Smooth muscle cell (in vitro differentiated cells): ENCODE measurements at regions not wholly inside any gene's neighbourhood (a gene's known extent, or its start where the extent isn't known, plus 50 kb on each side); places are given as distances from the start of the nearest gene placed in this dataset.
"Not testable (repeated sequence)": the region's sequence is repeated elsewhere in the genome, so short reads cannot be mapped to it uniquely, and the experiment has no call there.

Source experiments
- DNase-seq: peaks from one replicate; lab custom pipeline; 2025; ENCODE audit not compliant: unreplicated experiment; lab: John Stamatoyannopoulos, UW
- H2AFZ ChIP-seq: fragments of 200-600 bp; sonication (generic); 2 replicates; pipeline ENCODE4 v1.6.0; 2016; ENCODE audit warnings: antibody characterized with exemption, low read depth, mild to moderate bottlenecking
- H3F3A ChIP-seq: fragments of 200-600 bp; sonication (generic); 2 replicates; pipeline ENCODE4 v1.6.0; 2017; ENCODE audit warnings: antibody characterized with exemption, low read depth
- H3K27ac ChIP-seq: fragments of 200-600 bp; sonication (generic); 2 replicates; pipeline ENCODE4 v1.5.1; 2016; ENCODE audit warnings: low read depth, mild to moderate bottlenecking
- H3K27me3 ChIP-seq: fragments of 200-600 bp; sonication (generic); 2 replicates; pipeline ENCODE4 v1.6.1; 2016; ENCODE audit warnings: low read depth, mild to moderate bottlenecking
- H3K36me3 ChIP-seq: fragments of 200-600 bp; sonication (generic); 2 replicates; pipeline ENCODE4 v1.5.1; 2016; ENCODE audit warnings: low read depth
- H3K4me1 ChIP-seq: fragments of 200-600 bp; sonication (generic); 2 replicates; pipeline ENCODE4 v1.5.1; 2016; ENCODE audit warnings: low read depth
- H3K4me2 ChIP-seq: fragments of 200-600 bp; sonication (generic); 2 replicates; pipeline ENCODE4 v1.6.0; 2016; ENCODE audit warnings: mild to moderate bottlenecking
- H3K4me3 ChIP-seq: fragments of 200-600 bp; sonication (generic); 2 replicates; pipeline ENCODE4 v1.5.1; 2016; ENCODE audit warnings: mild to moderate bottlenecking
- H3K79me2 ChIP-seq: fragments of 200-600 bp; sonication (generic); 2 replicates; pipeline ENCODE4 v1.6.0; 2016; ENCODE audit warnings: low read depth, mild to moderate bottlenecking
- H3K9ac ChIP-seq: fragments of 200-600 bp; sonication (generic); 2 replicates; pipeline ENCODE4 v1.6.0; 2016; ENCODE audit warnings: low read depth
- H3K9me3 ChIP-seq: fragments of 200-600 bp; sonication (generic); replicated peaks from 2 replicates; pipeline ENCODE4 v1.5.1; 2016; ENCODE audit warnings: low read depth
- H4K20me1 ChIP-seq: fragments of 200-600 bp; sonication (generic); 2 replicates; pipeline ENCODE4 v1.6.0; 2016; ENCODE audit warnings: low read depth
- WGBS: methylation state at CpG from one replicate; pipeline ENCODE4 v1.1.7; 2016; ENCODE audit warnings: low lambda C conversion rate; 5-methylcytosine and 5-hydroxymethylcytosine counted together
- TF ChIP-seq, protein P1 (sequence below): fragments of 200-600 bp; sonication (generic); IDR thresholded peaks from 2 replicates; pipeline ENCODE4 v1.5.1; 2017; ENCODE audit warnings: borderline replicate concordance, mild to moderate bottlenecking, antibody characterized with exemption; ENCODE audit not compliant: insufficient read depth, poor library complexity, severe bottlenecking

DNA sequence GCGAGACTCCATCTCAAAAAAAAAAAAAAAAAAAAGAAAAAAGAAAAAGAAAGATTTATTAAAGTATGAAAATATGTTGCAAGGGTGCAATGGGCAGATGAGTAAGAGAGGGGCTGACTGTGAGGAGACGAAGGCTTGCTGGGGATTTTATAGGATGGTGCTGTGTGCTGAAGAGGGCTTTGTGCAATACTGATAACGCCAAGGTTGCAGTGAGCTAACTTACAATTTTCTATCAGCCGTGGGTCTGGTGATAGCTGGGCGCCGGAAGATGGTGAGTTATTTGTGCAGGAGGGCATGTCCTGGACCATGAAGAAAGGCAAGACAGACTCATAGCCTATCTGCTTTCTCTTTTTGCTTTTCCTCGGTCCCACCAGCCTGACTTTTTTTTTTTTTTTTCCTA lies 281.1 kb downstream of the MAP2K6 start:
- Histone ChIP-seq H3F3A (no peaks in the 10 kb centered on the region), H3K27ac (no peak overlapping the region), H3K4me3 (no peak overlapping the region), H3K36me3 (no peaks in the 10 kb centered on the region), H3K9ac (no peak overlapping the region), H3K79me2 (no peaks in the 10 kb centered on the region), H2AFZ (no peak overlapping the region), H4K20me1 (no peaks in the 10 kb centered on the region), H3K4me2 (no peak overlapping the region), H3K9me3 (peaks cover 5% of the 10 kb centered on the region), H3K4me1 (no peaks in the 10 kb centered on the region), H3K27me3 (no peaks in the 10 kb centered on the region)
- TF ChIP-seq, protein P1, sequence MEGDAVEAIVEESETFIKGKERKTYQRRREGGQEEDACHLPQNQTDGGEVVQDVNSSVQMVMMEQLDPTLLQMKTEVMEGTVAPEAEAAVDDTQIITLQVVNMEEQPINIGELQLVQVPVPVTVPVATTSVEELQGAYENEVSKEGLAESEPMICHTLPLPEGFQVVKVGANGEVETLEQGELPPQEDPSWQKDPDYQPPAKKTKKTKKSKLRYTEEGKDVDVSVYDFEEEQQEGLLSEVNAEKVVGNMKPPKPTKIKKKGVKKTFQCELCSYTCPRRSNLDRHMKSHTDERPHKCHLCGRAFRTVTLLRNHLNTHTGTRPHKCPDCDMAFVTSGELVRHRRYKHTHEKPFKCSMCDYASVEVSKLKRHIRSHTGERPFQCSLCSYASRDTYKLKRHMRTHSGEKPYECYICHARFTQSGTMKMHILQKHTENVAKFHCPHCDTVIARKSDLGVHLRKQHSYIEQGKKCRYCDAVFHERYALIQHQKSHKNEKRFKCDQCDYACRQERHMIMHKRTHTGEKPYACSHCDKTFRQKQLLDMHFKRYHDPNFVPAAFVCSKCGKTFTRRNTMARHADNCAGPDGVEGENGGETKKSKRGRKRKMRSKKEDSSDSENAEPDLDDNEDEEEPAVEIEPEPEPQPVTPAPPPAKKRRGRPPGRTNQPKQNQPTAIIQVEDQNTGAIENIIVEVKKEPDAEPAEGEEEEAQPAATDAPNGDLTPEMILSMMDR, result no peak
- DNase-seq, result no peak
- WGBS, result 77% methylated on average over 7 of the region's 7 CpGs

DNA sequence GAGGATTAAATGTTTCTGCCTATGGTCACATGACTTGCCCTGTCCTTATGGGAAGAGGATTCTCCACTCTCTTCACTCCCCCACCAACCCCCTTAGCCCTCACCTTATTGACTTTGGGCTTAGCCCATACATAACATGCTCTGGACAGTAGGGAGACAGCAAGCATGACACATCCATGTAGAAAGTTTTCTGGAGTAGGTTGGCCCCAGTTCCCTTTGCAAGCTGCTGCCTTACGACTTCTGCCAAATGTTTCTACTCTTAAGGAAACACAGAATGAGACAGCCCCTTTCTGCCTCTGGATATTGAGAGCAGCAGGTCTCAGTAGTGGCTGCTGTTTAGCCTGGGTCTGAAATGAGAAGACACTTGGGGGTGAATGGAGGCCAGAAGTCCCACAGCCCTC lies 282.2 kb downstream of the MAP2K6 start:
- no peak overlapping the region for H3K4me2 ChIP-seq
- no peaks in the 10 kb centered on the region for H3K4me1 ChIP-seq
- no peaks in the 10 kb centered on the region for H3K79me2 ChIP-seq
- DNase-seq, result no peak
- TF ChIP-seq, protein P1, result no peak
- no peaks in the 10 kb centered on the region for H3F3A ChIP-seq
- H3K9ac ChIP-seq, result no peak overlapping the region
- H4K20me1 ChIP-seq, result no peaks in the 10 kb centered on the region
- H3K27me3 ChIP-seq, result no peaks in the 10 kb centered on the region
- no peak overlapping the region for H3K27ac ChIP-seq
- H3K36me3 ChIP-seq, result no peaks in the 10 kb centered on the region
- H2AFZ ChIP-seq, result no peak overlapping the region
- 84% methylated on average over 1 of the region's 1 CpG for whole genome bisulfite sequencing
- H3K9me3 ChIP-seq, result peaks cover 5% of the 10 kb centered on the region
- no peak overlapping the region for H3K4me3 ChIP-seq

DNA sequence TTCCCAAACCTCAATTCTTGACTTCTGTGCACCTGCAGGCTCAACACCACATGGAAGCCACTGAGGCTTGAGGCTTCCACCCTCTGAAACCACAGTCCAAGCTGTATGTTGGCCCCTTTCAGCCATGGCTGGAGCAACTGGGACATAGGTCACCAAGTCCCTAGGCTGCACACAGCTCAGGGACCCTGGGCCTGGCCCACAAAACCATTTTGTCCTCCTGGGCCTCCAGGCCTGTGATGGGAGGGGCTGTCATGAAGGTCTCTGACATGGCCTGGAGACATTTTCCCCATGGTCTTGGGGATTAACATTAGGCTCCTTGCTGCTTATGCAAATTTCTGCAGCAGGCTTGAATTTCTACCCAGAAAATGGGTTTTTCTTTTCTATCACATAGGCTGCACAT lies 283.9 kb downstream of the MAP2K6 start:
- not testable (repeated sequence) for H3K4me1 ChIP-seq, H3K36me3 ChIP-seq, H3K4me3 ChIP-seq, H3K9me3 ChIP-seq, H4K20me1 ChIP-seq, DNase-seq, H3K27ac ChIP-seq, H2AFZ ChIP-seq, H3K4me2 ChIP-seq, H3K27me3 ChIP-seq, H3F3A ChIP-seq, H3K9ac ChIP-seq, H3K79me2 ChIP-seq

DNA sequence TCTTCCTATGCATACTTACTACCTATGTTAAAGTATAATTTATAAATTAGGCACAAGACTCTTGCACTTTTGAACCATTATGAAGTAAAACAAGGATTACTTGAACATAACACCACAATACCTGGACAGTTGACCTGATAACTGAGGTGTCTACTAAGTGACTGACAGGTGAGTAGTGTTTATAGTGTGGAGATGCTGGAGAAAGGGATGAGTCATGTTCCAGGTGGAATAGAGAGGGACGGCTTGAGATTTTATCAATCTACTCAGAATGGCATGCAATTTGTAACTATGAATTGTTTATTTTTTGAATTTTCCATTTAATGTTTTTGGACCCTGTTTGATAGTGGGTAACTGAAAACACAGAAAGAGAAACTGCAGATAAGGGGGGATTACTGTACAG lies 287.6 kb downstream of the MAP2K6 start:
- Histone ChIP-seq H2AFZ (no peak overlapping the region), H3K9me3 (peaks cover 5% of the 10 kb centered on the region), H3K4me3 (no peak overlapping the region), H3K4me2 (no peak overlapping the region), H3K9ac (no peak overlapping the region), H3F3A (no peaks in the 10 kb centered on the region), H3K4me1 (no peaks in the 10 kb centered on the region), H3K27me3 (no peaks in the 10 kb centered on the region), H4K20me1 (no peaks in the 10 kb centered on the region), H3K36me3 (no peaks in the 10 kb centered on the region), H3K27ac (no peak overlapping the region), H3K79me2 (no peaks in the 10 kb centered on the region)
- DNase-seq, result no peak
- TF ChIP-seq, protein P1, result no peak
- WGBS, result 61% methylated on average over 1 of the region's 1 CpG
